HCEC 1CT (cell line): ENCODE measurements at regions not wholly inside any gene's neighbourhood (a gene's known extent, or its start where the extent isn't known, plus 50 kb on each side); places are given as distances from the start of the nearest gene placed in this dataset.

Experiments
- DNase-seq: peaks from one replicate; pipeline ENCODE4 v3.0.0-alpha.2; 2017

GRCh38 chr16:86965331-86965730 lies 351.9 kb downstream of the C16orf95 start:
- DNase-seq = no peak

GRCh38 chr16:86965840-86966550 lies 351.2 kb downstream of the C16orf95 start:
- no peak for DNase-seq

GRCh38 chr16:86966777-86967176 lies 350.4 kb downstream of the C16orf95 start:
- DNase-seq = no peak

GRCh38 chr16:86968866-86969265 lies 348.3 kb downstream of the C16orf95 start:
- DNase-seq = no peak

- DNase-seq = no peak
Measured at GRCh38 chr16:86969716-86970115, 347.5 kb downstream of the C16orf95 start.

- no peak for DNase-seq
Measured at GRCh38 chr16:86970279-86970678, 346.9 kb downstream of the C16orf95 start.

GRCh38 chr16:86970726-86971125 lies 346.5 kb downstream of the C16orf95 start:
- no peak for DNase-seq

- no peak for DNase-seq
Measured at GRCh38 chr16:86971251-86971650, 345.9 kb downstream of the C16orf95 start.

- DNase-seq = no peak
Measured at GRCh38 chr16:86974120-86974519, 343.1 kb downstream of the C16orf95 start.

GRCh38 chr16:86975445-86975844 lies 341.7 kb downstream of the C16orf95 start:
- peak; percentile 82 for DNase-seq

GRCh38 chr16:86977076-86977676 lies 340.0 kb downstream of the C16orf95 start:
- no peak for DNase-seq

GRCh38 chr16:86978445-86979030 lies 338.7 kb downstream of the C16orf95 start:
- DNase-seq = no peak

GRCh38 chr16:86979061-86979460 lies 338.1 kb downstream of the C16orf95 start:
- no peak for DNase-seq

GRCh38 chr16:86979984-86980553 lies 337.1 kb downstream of the C16orf95 start:
- no peak for DNase-seq

GRCh38 chr16:86980644-86981043 lies 336.5 kb downstream of the C16orf95 start:
- no peak for DNase-seq

- DNase-seq = no peak
Measured at GRCh38 chr16:86982347-86982596, 334.9 kb downstream of the C16orf95 start.

- no peak for DNase-seq
Measured at GRCh38 chr16:86982912-86983311, 334.3 kb downstream of the C16orf95 start.

- DNase-seq = no peak
Measured at GRCh38 chr16:86983621-86984020, 333.6 kb downstream of the C16orf95 start.

- DNase-seq = no peak
Measured at GRCh38 chr16:86984343-86984742, 332.8 kb downstream of the C16orf95 start.

GRCh38 chr16:86984991-86985647 lies 332.1 kb downstream of the C16orf95 start:
- no peak for DNase-seq

- DNase-seq = no peak
Measured at GRCh38 chr16:86985648-86986015, 331.6 kb downstream of the C16orf95 start.

GRCh38 chr16:86986136-86986535 lies 331.1 kb downstream of the C16orf95 start:
- no peak for DNase-seq

GRCh38 chr16:86986809-86987487 lies 330.2 kb downstream of the C16orf95 start:
- no peak for DNase-seq
